MG63 (cell line): ENCODE measurements at regions not wholly inside any gene's neighbourhood (a gene's known extent, or its start where the extent isn't known, plus 50 kb on each side); places are given as distances from the start of the nearest gene placed in this dataset.
"Not testable (repeated sequence)": the region's sequence is repeated elsewhere in the genome, so short reads cannot be mapped to it uniquely, and the experiment has no call there.

Experiments used
- DNase-seq: peaks from one replicate; pipeline ENCODE4 v3.0.0-alpha.2; 2020
- H3K27me3 ChIP-seq: fragments of 250-450 bp; sonication (Bioruptor Pico); 2 replicates; pipeline ENCODE4 v1.5.1; 2020; ENCODE audit warnings: mild to moderate bottlenecking, moderate library complexity
- H3K36me3 ChIP-seq: fragments of 250-450 bp; sonication (Bioruptor Pico); 2 replicates; pipeline ENCODE4 v1.5.1; 2020; ENCODE audit warnings: mild to moderate bottlenecking, moderate library complexity
- H3K4me3 ChIP-seq: fragments of 250-450 bp; sonication (Bioruptor Pico); 2 replicates; pipeline ENCODE4 v1.5.1; 2020; ENCODE audit warnings: mild to moderate bottlenecking, moderate library complexity
- H3K9me3 ChIP-seq: fragments of 250-450 bp; sonication (Bioruptor Pico); 2 replicates; pipeline ENCODE4 v1.5.1; 2020; ENCODE audit warnings: mild to moderate bottlenecking, moderate library complexity

DNA sequence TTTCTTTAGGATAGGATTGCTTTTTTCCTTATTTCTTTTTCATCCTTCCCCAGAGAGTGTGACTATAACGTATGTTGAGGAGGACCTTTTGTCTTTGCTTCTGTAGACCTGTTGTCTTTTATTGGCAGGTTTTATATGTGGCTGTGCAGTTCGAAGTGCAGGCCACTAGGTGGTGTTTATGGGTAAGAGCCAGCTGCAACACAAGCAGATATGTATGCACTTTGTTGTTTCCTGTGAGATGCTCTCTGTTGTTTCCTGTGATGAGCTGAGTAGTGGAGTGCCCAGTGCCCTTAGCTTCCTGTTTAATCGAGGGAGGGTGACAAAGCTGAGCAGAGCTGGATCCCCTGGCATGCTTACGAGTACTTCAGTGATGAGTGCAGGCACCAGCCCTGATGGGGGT, 50.0 kb upstream of the TGIF2LX start:
- not testable (repeated sequence) for H3K27me3 ChIP-seq, H3K36me3 ChIP-seq, H3K9me3 ChIP-seq, H3K4me3 ChIP-seq
- peak; percentile 4 for DNase-seq
